ENCODE measurements at regions not wholly inside any gene's neighbourhood (a gene's known extent, or its start where the extent isn't known, plus 50 kb on each side); places are given as distances from the start of the nearest gene placed in this dataset.
A peak's percentile ranks its signal among the peaks of the same experiment; 100 is the strongest.
"Not testable (repeated sequence)": the region's sequence is repeated elsewhere in the genome, so short reads cannot be mapped to it uniquely, and the experiment has no call there.

- no peak for DNase-seq
These were observed 98.2 kb downstream of the AHR start for GRCh38 chr7:17396692-17397091.

GRCh38 chr7:17401791-17402627, 103.6 kb downstream of the AHR start:
- no peak for DNase-seq

GRCh38 chr7:17402628-17403278, 104.3 kb downstream of the AHR start:
- DNase-seq, result no peak

- no peak for DNase-seq
These were observed 105.6 kb downstream of the AHR start for GRCh38 chr7:17404006-17404405.

- no peak for DNase-seq
These were observed 107.3 kb downstream of the AHR start for GRCh38 chr7:17405786-17406185.

- DNase-seq, result no peak
These were observed 108.3 kb downstream of the AHR start for GRCh38 chr7:17406738-17407137.

- DNase-seq, result no peak
These were observed 108.8 kb downstream of the AHR start for GRCh38 chr7:17407229-17407628.

GRCh38 chr7:17408245-17408903, 109.9 kb downstream of the AHR start:
- DNase-seq, result no peak

GRCh38 chr7:17408904-17409290, 110.4 kb downstream of the AHR start:
- DNase-seq, result no peak

- DNase-seq, result no peak
These were observed 113.5 kb downstream of the AHR start for GRCh38 chr7:17411922-17412321.

GRCh38 chr7:17412883-17413282, 114.4 kb downstream of the AHR start:
- DNase-seq, result no peak

- DNase-seq, result no peak
These were observed 117.5 kb downstream of the AHR start for GRCh38 chr7:17415955-17416354.

- not testable (repeated sequence) for DNase-seq
These were observed 122.0 kb downstream of the AHR start for GRCh38 chr7:17420308-17421015.

- no peak for DNase-seq
These were observed 123.5 kb downstream of the AHR start for GRCh38 chr7:17421941-17422340.

GRCh38 chr7:17422966-17423365, 124.5 kb downstream of the AHR start:
- DNase-seq, result no peak

- no peak for DNase-seq
These were observed 129.5 kb downstream of the AHR start for GRCh38 chr7:17427924-17428323.

- no peak for DNase-seq
These were observed 131.1 kb downstream of the AHR start for GRCh38 chr7:17429579-17429978.

- no peak for DNase-seq
These were observed 134.3 kb downstream of the AHR start for GRCh38 chr7:17432793-17433192.

- no peak for DNase-seq
These were observed 135.7 kb downstream of the AHR start for GRCh38 chr7:17434191-17434590.

- peak; percentile 44 for DNase-seq
These were observed 136.6 kb downstream of the AHR start for GRCh38 chr7:17434841-17435692.

GRCh38 chr7:17436126-17436525, 137.7 kb downstream of the AHR start:
- no peak for DNase-seq

GRCh38 chr7:17437586-17437985, 139.1 kb downstream of the AHR start:
- DNase-seq, result no peak
